ENCODE measurements at regions not wholly inside any gene's neighbourhood (a gene's known extent, or its start where the extent isn't known, plus 50 kb on each side); places are given as distances from the start of the nearest gene placed in this dataset.
A peak's percentile ranks its signal among the peaks of the same experiment; 100 is the strongest.

GRCh38 chr3:40827942-40828688 lies 303.4 kb downstream of the ZNF621 start:
- no peak for DNase-seq

DNA sequence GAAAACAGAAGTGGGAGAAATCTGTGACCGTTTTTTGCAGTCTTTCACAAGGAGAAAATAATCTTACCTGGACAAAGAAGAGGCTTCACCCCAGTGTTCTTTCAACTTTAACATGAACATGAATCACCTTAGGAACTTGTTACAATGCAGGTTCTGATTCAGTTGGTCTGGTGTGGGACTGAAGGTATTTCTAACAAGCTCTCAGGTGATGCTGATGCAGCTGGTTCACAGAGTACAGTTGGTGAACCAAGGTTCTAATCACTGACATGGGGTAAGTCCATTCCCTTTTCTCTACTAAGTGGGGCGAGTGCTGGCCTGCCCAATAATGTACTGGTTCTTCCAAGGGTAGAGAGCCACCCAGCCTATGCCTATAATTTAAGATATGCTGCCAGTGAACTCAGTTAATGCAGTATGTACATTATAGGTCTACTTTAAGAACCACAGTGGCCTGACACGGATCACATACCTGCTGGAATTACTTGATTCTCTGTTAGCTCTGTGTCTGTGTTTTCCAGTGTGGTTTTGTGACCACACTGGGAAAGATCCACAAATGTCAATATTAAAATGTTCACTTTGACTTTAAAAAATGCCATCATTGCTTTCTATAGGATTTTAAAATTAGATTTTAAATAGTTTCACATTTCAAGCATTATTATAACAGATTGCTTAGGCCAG lies 304.1 kb downstream of the ZNF621 start:
- DNase-seq: no peak

DNA sequence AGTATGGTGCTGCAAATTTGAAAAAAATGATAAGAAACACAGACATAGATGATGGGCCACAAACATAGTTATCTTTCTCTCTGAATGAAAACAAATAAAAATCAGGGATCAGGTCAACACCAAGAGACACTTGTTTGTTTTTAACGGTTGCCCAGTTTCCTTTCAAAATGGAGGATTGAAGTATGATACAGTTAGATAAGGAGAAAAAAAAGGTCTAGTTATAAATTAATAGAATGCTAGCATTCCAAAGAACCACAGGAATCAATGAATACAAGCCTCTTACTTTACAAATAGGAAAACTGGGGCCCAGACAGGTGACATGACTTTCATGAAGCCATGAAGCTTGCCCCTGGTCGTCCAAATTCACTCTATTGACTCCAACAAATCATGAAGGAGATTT lies 305.1 kb downstream of the ZNF621 start:
- no peak for DNase-seq

GRCh38 chr3:40837300-40837699 lies 312.5 kb downstream of the ZNF621 start:
- DNase-seq: no peak

GRCh38 chr3:40841131-40841530 lies 316.4 kb downstream of the ZNF621 start:
- no peak for DNase-seq

- no peak for DNase-seq
Measured at GRCh38 chr3:40841570-40842109, 316.9 kb downstream of the ZNF621 start.

DNA sequence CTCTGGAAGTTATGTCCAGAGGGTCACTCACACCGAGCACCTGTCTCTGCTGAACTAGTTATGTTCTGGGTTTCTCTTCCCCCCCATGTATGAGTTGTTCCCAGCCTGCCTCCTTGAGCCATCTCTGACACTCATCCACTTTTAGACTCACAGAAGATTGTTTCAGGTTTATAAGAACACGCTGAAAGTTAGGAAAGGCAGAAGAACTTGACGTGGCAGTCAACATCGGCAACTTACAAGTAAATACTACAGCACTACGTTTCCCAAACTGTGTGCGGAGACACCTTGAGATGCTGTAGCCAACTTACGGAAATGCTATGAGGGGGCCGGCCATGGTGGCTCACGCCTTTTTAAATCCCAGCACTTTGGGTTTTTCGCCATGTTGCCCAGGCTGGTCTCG lies 318.0 kb downstream of the ZNF621 start:
- DNase-seq: no peak

- no peak for DNase-seq
Measured at GRCh38 chr3:40843208-40843624, 318.5 kb downstream of the ZNF621 start.

- DNase-seq: no peak
Measured at GRCh38 chr3:40843851-40844548, 319.2 kb downstream of the ZNF621 start.

DNA sequence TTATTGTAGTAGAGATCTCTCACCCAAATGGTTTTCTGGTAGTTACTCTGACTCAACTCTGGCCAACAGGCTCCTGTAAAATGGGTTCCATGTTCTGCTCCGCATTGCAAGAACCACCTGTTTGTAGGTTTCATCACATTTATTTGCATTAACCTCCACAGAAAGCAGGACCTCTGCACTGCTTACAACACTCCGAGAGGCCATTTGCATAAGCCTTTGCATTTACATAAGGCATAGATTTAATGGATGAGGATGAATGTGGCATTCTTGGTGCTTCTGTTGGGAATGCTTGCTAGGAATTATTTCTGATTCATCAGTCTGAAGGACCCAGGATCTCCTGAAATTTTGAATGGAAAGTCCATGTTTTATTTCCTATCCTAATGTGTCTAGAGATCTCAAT lies 320.1 kb downstream of the ZNF621 start:
- no peak for DNase-seq

GRCh38 chr3:40845447-40845846 lies 320.7 kb downstream of the ZNF621 start:
- no peak for DNase-seq

- DNase-seq: no peak
Measured at GRCh38 chr3:40845916-40846315, 321.2 kb downstream of the ZNF621 start.

GRCh38 chr3:40846451-40846850 lies 321.7 kb downstream of the ZNF621 start:
- no peak for DNase-seq

DNA sequence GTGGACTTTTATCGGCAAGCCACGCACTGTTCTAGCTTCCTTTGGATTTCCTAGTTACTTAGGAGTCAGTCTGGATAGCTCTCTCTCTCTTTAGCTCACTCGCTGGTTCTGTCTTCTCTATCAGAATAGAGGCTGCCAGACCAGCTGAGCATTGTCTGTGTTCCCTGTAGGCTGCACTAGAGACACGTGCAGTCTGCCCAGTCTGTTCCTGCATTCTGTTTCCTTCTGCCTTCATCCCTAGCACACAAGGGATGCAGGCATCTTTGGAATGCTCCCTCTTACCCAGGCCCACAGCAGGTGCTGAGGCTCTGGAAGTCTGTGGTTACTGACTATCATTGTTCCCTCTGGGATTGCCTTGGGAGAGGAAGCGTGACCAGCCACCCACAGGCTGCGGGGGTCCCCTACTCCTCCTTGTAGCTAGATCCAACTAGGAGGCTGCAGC lies 322.8 kb downstream of the ZNF621 start:
- DNase-seq: no peak

DNA sequence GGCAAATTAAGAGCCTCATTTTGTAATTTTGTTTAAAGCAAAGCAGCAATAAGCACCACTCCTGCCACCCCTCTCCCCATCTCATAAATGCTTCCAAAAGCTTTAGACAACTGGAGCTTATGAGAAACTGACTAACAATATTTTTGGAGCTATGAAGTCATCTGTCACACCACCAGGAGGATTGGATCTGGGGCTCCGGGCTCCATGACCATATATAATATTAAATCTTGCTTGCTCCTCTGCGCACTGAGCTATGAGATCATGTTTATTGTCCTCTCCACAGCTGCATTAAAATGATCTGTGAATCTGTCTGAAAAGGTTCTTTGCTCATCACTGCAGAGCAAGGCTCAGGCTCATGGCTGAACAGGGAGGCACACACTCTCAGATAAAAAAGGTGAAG lies 323.7 kb downstream of the ZNF621 start:
- no peak for DNase-seq

DNA sequence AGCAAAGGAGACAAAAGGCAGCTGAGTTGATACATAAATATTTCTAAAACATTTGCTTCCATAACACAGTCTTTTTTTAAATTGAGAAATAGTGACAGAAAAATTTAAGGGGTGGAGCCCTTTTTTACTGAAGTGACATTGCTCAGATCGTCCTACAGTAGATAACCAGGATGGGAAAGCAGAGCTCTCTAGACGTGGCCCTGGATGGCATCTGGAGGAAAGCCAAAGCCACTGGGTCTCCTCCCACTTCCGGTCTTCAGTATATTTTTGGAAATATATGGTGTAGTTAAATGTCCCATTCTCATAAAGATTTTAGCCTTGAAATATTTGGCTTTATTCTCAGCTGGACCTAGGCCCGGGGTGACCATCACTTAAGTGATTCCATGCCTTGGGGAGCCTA lies 326.1 kb downstream of the ZNF621 start:
- no peak for DNase-seq

- DNase-seq: no peak
Measured at GRCh38 chr3:40851836-40852235, 327.1 kb downstream of the ZNF621 start.

DNA sequence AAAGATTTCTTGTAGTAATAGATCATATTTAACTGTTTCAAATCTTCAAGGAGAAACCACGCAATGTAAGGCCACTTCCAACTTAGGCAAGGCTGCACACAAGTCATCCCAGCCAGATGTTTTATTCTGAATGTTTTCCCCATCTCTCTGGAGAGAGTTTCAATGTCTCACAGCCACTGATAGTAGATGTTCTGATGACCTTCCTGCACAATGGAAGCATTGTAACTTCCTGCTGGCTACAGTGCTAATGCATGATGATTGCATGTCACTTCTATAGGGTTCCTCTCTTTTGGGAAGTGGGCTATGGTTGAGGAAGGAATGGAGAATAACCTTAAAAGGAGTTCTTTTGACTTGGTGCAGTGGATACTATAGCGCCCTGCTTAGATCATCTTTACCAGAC lies 328.0 kb downstream of the ZNF621 start:
- DNase-seq: no peak

DNA sequence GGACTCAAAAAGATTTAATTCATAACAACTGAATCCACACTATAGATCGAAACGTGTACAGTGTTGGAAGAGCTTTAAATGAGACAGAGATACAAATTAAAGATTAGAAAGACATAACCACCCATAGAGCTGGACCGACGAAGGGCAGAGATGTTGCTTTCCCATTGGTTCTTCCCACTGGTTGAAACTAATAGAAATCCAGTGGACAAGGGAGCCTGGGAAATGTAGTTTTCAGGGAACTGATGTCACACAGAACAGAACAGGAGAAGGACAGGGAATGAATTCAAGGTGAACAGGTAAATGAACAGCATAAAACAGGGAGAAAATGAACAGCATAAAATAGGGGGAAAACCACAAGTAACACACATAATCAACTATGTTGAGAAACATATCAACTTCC lies 328.7 kb downstream of the ZNF621 start:
- no peak for DNase-seq

DNA sequence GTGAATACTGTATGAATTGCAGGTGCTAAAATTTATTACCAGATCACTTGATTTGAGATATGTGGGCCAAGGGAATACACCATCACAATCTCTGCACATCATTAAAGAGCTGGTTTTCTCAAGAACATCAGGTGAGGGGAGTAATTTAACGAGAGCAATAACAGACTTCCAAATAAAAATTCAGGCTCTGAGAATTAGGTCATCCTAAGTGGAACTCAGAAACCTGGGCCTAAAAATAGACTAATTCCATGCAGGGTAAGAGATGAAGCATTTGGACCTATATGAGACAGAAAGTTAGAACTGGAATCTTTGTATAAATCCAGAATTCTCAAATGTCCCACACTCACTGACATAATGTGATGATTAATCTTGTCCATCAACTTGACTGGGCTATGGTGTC lies 331.1 kb downstream of the ZNF621 start:
- DNase-seq: no peak

GRCh38 chr3:40858364-40859115 lies 333.8 kb downstream of the ZNF621 start:
- DNase-seq: peak; percentile 10

DNA sequence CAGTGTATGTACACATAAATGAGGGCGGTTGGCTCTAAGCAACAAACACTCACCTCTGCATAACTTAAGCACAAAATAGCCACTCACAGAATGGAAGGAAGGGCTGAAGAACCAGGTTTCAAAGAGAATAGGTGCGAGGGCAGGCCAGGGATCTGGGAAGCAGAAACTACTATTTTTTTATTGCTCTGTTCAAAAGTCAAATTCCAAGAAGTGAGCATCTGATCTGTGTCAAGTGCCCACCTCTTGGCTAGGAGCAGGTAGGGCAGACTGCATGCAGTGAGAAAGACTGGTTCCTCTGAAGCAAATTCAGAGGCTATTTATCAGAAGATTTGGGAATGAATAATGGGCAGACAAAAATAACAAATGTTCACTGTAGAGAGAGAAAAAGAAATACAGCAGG lies 336.4 kb upstream of the CTNNB1 start:
- DNase-seq: no peak
